IMR-90 (cell line): ENCODE measurements at regions not wholly inside any gene's neighbourhood (a gene's known extent, or its start where the extent isn't known, plus 50 kb on each side); places are given as distances from the start of the nearest gene placed in this dataset.

ENCODE experiments used
- ATAC-seq: fragments of 200-7000 bp; cut with Tn5 transposase; 2 replicates; pipeline ENCODE4 v1.9.1; 2020; ENCODE audit warnings: low read depth, mild to moderate bottlenecking, moderate library complexity
- BruUV-seq: library from RNA; stranded (reverse); fragments of 400-500 nt; replicated peaks from 2 replicates; lab custom pipeline; 2021; lab: Mats Ljungman, UMichigan
- CTCF ChIA-PET: fragments of 300-600 bp; formaldehyde crosslinking; extraction: SDS; loops from one replicate; lab custom pipeline; 2021; ENCODE audit warnings: antibody characterized with exemption; lab: Yijun Ruan, JAX
- POLR2A ChIA-PET: fragments of 300-600 bp; sonication (Branson Sonifier 250); formaldehyde crosslinking; loops from one replicate; lab custom pipeline; 2022; ENCODE audit warnings: antibody characterized with exemption; ENCODE audit not compliant: unreplicated experiment; lab: Charles Lee
- DNase-seq: peaks from one replicate; pipeline ENCODE4 v3.0.0; 2013
- H2AFZ ChIP-seq: replicated peaks from 2 replicates; pipeline ENCODE3; 2013; ENCODE audit warnings: low read length, mild to moderate bottlenecking; ENCODE audit not compliant: poor library complexity
- H2AK5ac ChIP-seq: 2 replicates; pipeline ENCODE4 v1.6.1; 2013; ENCODE audit warnings: low read depth, low read length, inconsistent platforms
- H2AK9ac ChIP-seq: replicated peaks from 2 replicates; pipeline ENCODE3; 2013; ENCODE audit warnings: mild to moderate bottlenecking, low read depth, low read length, moderate library complexity; ENCODE audit not compliant: poor library complexity
- H2BK120ac ChIP-seq: 2 replicates; pipeline ENCODE4 v1.6.1; 2013; ENCODE audit warnings: low read depth, low read length, inconsistent platforms
- H2BK15ac ChIP-seq: 3 replicates; pipeline ENCODE4 v1.6.1; 2013; ENCODE audit warnings: low read depth, low read length, inconsistent platforms
- H2BK20ac ChIP-seq: 2 replicates; pipeline ENCODE4 v1.6.1; 2013; ENCODE audit warnings: low read depth, mild to moderate bottlenecking, inconsistent platforms, low read length, moderate library complexity
- H2BK5ac ChIP-seq: 2 replicates; pipeline ENCODE4 v1.6.1; 2013; ENCODE audit warnings: mild to moderate bottlenecking, low read depth, low read length, inconsistent platforms; ENCODE audit not compliant: poor library complexity, severe bottlenecking
- H3K14ac ChIP-seq: replicated peaks from 2 replicates; pipeline ENCODE4 v1.6.1; 2013; ENCODE audit warnings: low read depth, low read length, inconsistent platforms
- H3K18ac ChIP-seq: 2 replicates; pipeline ENCODE4 v1.6.1; 2013; ENCODE audit warnings: low read depth, low read length, control low read depth
- H3K23ac ChIP-seq: 2 replicates; pipeline ENCODE4 v1.6.1; 2013; ENCODE audit warnings: low read depth, low read length, inconsistent platforms
- H3K27ac ChIP-seq: 2 replicates; pipeline ENCODE4 v1.5.1; 2013; ENCODE audit warnings: mild to moderate bottlenecking, control low read depth, low read length; ENCODE audit not compliant: insufficient read depth
- H3K27me3 ChIP-seq: 2 replicates; pipeline ENCODE4 v1.6.1; 2013; ENCODE audit warnings: low read length; ENCODE audit not compliant: control insufficient read depth, insufficient read depth
- H3K36me3 ChIP-seq: 2 replicates; pipeline ENCODE4 v1.6.1; 2013; ENCODE audit warnings: low read length, mixed read lengths; ENCODE audit not compliant: control insufficient read depth, insufficient read depth
- H3K4ac ChIP-seq: 2 replicates; pipeline ENCODE4 v1.6.1; 2013; ENCODE audit warnings: low read depth, low read length, inconsistent platforms
- H3K4me1 ChIP-seq: 2 replicates; pipeline ENCODE4 v1.6.1; 2013; ENCODE audit warnings: low read length, mixed read lengths; ENCODE audit not compliant: control insufficient read depth, insufficient read depth
- H3K4me2 ChIP-seq: 2 replicates; pipeline ENCODE4 v1.6.1; 2013; ENCODE audit warnings: low read depth, mild to moderate bottlenecking, control low read depth, low read length, moderate library complexity
- H3K4me3 ChIP-seq: 2 replicates; pipeline ENCODE4 v1.5.1; 2013; ENCODE audit warnings: low read depth, mild to moderate bottlenecking, control low read depth, low read length, moderate library complexity; ENCODE audit not compliant: insufficient read depth
- H3K56ac ChIP-seq: 2 replicates; pipeline ENCODE4 v1.6.1; 2013; ENCODE audit warnings: low read length, inconsistent platforms; ENCODE audit not compliant: insufficient read depth; ENCODE audit errors: extremely low read depth
- H3K79me1 ChIP-seq, 2 experiments: 2 replicates each; pipeline ENCODE4 v1.6.1; 2013; ENCODE audit warnings: low read length in 2 of 2, inconsistent platforms in 1 of 2, low read depth in 1 of 2
- H3K9ac ChIP-seq: 2 replicates; pipeline ENCODE4 v1.6.1; 2013; ENCODE audit warnings: low read depth, low read length, control low read depth
- H3K9me1 ChIP-seq: 2 replicates; pipeline ENCODE4 v1.6.1; 2013; ENCODE audit warnings: low read length, inconsistent platforms; ENCODE audit not compliant: insufficient read depth
- H3K9me3 ChIP-seq: 2 replicates; pipeline ENCODE4 v1.6.1; 2013; ENCODE audit warnings: low read length; ENCODE audit not compliant: control insufficient read depth, insufficient read depth
- H4K20me1 ChIP-seq: 2 replicates; pipeline ENCODE4 v1.6.1; 2013; ENCODE audit warnings: low read length, inconsistent platforms; ENCODE audit not compliant: insufficient read depth
- H4K5ac ChIP-seq: 2 replicates; pipeline ENCODE4 v1.6.1; 2013; ENCODE audit warnings: mild to moderate bottlenecking, low read depth, low read length, control low read depth
- H4K8ac ChIP-seq, 2 experiments: 2 replicates each; pipeline ENCODE4 v1.6.1; 2013; ENCODE audit warnings: low read depth in 2 of 2, low read length in 2 of 2, control low read depth in 1 of 2, inconsistent platforms in 1 of 2
- H4K91ac ChIP-seq: 2 replicates; pipeline ENCODE4 v1.6.1; 2013; ENCODE audit warnings: low read depth, low read length, inconsistent platforms; ENCODE audit not compliant: insufficient read depth
- CTCF ChIP-seq: conservative IDR thresholded peaks from 2 replicates; pipeline ENCODE4 v1.5.1; 2012; ENCODE audit warnings: mild to moderate bottlenecking, low read depth, low read length, improper control_type of control experiment
- MXI1 ChIP-seq: IDR thresholded peaks from 2 replicates; pipeline ENCODE4 v1.6.1; 2012; ENCODE audit warnings: low read depth, mild to moderate bottlenecking, low read length, moderate library complexity, borderline replicate concordance
- USF2 ChIP-seq: fragments of 150-350 bp; IDR thresholded peaks from 2 replicates; pipeline ENCODE4 v1.6.1; 2017; ENCODE audit warnings: mild to moderate bottlenecking, antibody characterized with exemption, low read length, low read depth
- WGBS, 2 experiments: methylation state at CpG; one replicate each; pipeline versions ENCODE4 v1.1.5 to v1.1.7; 2013; ENCODE audit warnings: missing lambda C conversion rate in 2 of 2; ENCODE audit not compliant: insufficient read length in 1 of 2; ENCODE audit errors: extremely low coverage in 2 of 2; 5-methylcytosine and 5-hydroxymethylcytosine counted together
- dilution Hi-C: fragments of 300-500 bp; cut with HindIII; formaldehyde crosslinking; loops from one replicate; pipeline ENCODE4 v1.14.3; 2018; ENCODE audit warnings: low sequenced_read_pairs; ENCODE audit not compliant: unreplicated experiment
- in situ Hi-C: fragments of 300-500 bp; cut with MboI; formaldehyde crosslinking; loops from 3 replicates; pipeline ENCODE4 v1.14.3; 2019; ENCODE audit warnings: low sequenced_read_pairs, inconsistent platforms, mixed read lengths
- intact Hi-C: fragments of 100-400 bp; cut with micrococcal nuclease; formaldehyde crosslinking; loops from 2 replicates; pipeline ENCODE4 v1.10.0; 2022

DNA sequence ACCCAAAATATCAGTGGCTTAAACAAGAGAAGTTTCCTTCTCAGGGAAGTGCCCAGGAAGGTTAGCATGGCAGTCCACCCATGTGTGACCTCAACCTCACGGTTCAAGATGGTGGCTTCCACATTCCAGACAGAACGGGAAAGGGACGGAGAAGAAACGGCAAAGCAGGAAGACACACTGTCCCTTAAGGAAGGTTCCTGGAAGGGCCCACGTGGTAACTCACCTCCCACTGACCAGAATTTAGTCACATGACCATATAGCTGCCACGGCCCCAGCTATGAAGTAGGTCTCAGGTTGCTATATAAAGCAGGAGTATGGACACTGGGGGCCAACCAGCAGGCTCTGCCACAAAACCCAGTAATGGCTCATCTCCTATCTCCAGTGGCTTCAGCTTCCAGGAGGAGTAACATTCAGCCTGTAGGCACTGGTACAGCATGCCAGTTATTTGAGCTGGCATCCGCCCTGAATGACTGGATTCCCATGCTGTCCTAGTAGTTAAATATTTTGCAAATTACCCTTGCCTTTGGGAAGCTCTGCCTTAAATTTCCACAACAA, 278.5 kb upstream of the KLF14 start:
- H3K9ac ChIP-seq, result peak overlapping the region; percentile 8; the same call in 1 of the 2 replicates
- peak overlapping the region; percentile 97 for H2AK5ac ChIP-seq
- peak overlapping the region; percentile 75 for H3K23ac ChIP-seq
- peaks cover 4% of the 10 kb centered on the region; the same call in 1 of the 2 replicates for H3K9me3 ChIP-seq
- H3K4me1 ChIP-seq, result peaks cover 40% of the 10 kb centered on the region
- H2BK20ac ChIP-seq, result peak overlapping the region; percentile 87
- in situ Hi-C loops (no loop called here), intact Hi-C loops (no loop called here), dilution Hi-C loops (no loop called here)
- TF ChIP-seq USF2, result 0 out of 2 replicates have a peak, but pooled peaks have one; percentile 24
- TF ChIP-seq CTCF, result no peak
- no peak for TF ChIP-seq MXI1
- peak overlapping the region; percentile 92 for H3K14ac ChIP-seq
- peaks cover 39 to 84% of the 10 kb centered on the region in 2 experiments for H3K79me1 ChIP-seq
- peaks cover 32% of the 10 kb centered on the region for H4K20me1 ChIP-seq
- peak overlapping the region; percentile 87 for H2BK120ac ChIP-seq
- 80% methylated on average over 2 of the region's 7 CpGs; no CpG with 5 or more reads in 1 of the 2 experiments for WGBS, 2 experiments
- no TSS peak for BruUV-seq
- peak overlapping the region; percentile 94 for H4K91ac ChIP-seq
- peak overlapping the region; percentile 58 for H3K4me2 ChIP-seq
- ChIA-PET POLR2A (no interaction called here), CTCF (interaction anchor here (0.6 to 0.7 kb wide), 4 partner anchors 27 to 109 kb away, joined by 3 to 6 read pairs (median 4); no protein-coding TSS in a partner anchor)
- no peaks in the 10 kb centered on the region for H3K27me3 ChIP-seq
- no peak for ATAC-seq
- peaks cover 33% of the 10 kb centered on the region for H3K9me1 ChIP-seq
- H2AK9ac ChIP-seq, result peak overlapping the region; percentile 73
- peak overlapping the region; percentile 86 for H4K5ac ChIP-seq
- H3K36me3 ChIP-seq, result no peaks in the 10 kb centered on the region
- H3K4ac ChIP-seq, result peak overlapping the region; percentile 97
- H4K8ac ChIP-seq, result peak overlapping the region; percentile 57 to 81
- no peak overlapping the region for H3K4me3 ChIP-seq
- H2BK5ac ChIP-seq, result peak overlapping the region; percentile 80
- peak overlapping the region; percentile 67 for H2AFZ ChIP-seq
- H3K27ac ChIP-seq, result peak overlapping the region; percentile 97
- peak overlapping the region; percentile 47 for H3K56ac ChIP-seq
- H3K18ac ChIP-seq, result peak overlapping the region; percentile 97
- H2BK15ac ChIP-seq, result peak overlapping the region; percentile 92; the same call in 2 of the 3 replicates
- DNase-seq, result no peak
